ENCODE measurements at regions not wholly inside any gene's neighbourhood (a gene's known extent, or its start where the extent isn't known, plus 50 kb on each side); places are given as distances from the start of the nearest gene placed in this dataset.

DNA sequence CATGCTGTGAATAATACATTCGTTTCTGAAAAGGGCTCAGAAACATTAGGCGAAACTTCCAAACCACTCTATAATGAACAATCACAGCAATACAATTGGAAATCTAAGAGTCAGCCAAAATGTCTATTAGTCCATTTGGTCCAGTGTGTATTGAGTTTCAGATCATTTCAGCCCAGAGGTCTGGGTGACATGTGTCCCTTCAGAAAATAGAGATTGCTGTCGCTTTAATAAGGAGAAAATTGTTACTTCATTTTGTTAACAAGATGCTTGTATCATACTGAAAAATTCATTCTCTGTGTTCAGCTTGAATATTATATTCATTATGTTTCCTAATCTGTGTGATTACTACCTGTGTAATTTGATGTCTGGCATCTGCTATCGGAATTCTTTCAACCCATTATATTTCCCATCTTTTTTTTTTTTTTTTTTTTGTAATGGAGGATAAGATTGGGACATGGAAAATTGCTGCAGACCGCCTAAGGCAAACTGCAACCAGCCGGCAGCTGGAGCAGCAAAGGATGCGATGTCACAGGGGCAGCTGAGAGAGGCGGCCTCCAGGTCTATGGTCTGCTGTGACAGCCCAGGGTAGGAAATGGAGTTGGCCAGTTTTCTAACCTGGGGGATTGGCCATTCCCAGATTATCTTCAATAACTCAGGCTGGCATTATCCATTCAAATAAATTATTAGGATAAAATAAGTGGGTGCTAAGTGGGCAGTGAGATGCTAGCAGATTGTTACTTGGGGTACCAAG lies 170.9 kb upstream of the NPVF start:
- CTCF ChIA-PET = interaction anchor here (0.6 to 0.7 kb wide), 2 partner anchors 10 to 85 kb away, joined by 3 to 4 read pairs; no protein-coding TSS in a partner anchor

GRCh38 chr7:25402532-25402931 lies 174.2 kb upstream of the NPVF start:
- CTCF ChIA-PET = interaction anchor here (0.8 kb wide), 1 partner anchor 13 kb away, joined by 3 read pairs; no protein-coding TSS in a partner anchor
- POLR2A ChIA-PET (ENCODE audit: low non-redundant PET) = no interaction called here
- no peak for DNase-seq (ENCODE audit: low spot score)
- TF ChIP-seq CTCF (conservative IDR thresholded peaks at IDR 0.05; ENCODE audit: low read depth) = no peak
- H3K27ac ChIP-seq = no peak overlapping the region

More for the DNA sequence above, 170.9 kb upstream of the NPVF start:
- no peak overlapping the region for H3K27ac ChIP-seq
- TF ChIP-seq CTCF (conservative IDR thresholded peaks at IDR 0.05; ENCODE audit: low read depth) = no peak
- no peak for DNase-seq (ENCODE audit: low spot score)
- POLR2A ChIA-PET (ENCODE audit: low non-redundant PET) = no interaction called here

DNA sequence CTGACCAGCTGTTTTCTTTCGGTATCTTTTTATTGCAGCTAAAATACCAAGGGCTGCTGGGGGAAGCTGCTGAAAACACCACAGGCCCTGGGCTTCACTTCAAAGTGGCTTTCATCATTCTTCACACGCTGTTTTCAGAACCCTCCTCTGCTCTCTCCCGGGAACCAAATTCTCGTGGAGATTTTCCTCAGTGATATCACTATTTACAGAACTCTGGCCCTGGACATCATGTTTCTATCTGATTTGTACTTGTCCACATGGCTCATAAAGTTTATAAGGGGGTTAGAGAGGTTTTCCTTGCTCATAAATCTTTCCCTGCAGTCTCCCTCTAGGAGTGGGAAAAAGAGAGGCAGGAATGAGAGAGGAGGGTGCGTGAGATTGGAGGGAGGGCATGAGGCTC lies 177.4 kb upstream of the NPVF start:
- no peak for DNase-seq (ENCODE audit: low spot score)
- CTCF ChIA-PET = no interaction called here
- POLR2A ChIA-PET (ENCODE audit: low non-redundant PET) = no interaction called here
- no peak overlapping the region for H3K27ac ChIP-seq
- no peak for TF ChIP-seq CTCF (conservative IDR thresholded peaks at IDR 0.05; ENCODE audit: low read depth)

DNA sequence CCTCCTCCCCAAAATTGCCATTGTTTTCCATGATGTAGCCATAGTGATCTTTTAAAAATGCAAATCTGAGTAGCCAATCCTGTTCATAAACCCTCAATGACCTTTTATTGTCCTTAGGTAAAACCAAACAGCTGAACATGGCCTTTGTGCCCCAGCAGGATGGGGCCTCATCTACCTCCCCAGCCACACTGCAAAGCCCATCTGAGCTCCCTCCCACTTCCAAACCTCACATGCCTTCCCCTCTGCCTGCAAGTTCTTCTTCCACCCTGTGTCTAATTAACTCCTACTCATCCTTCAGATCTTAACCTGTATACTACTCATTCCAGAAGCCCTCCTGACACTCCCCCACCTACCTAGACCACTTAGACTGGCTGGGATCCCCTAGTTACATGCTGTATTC lies 178.8 kb upstream of the NPVF start:
- TF ChIP-seq CTCF (conservative IDR thresholded peaks at IDR 0.05; ENCODE audit: low read depth) = no peak
- no peak overlapping the region for H3K27ac ChIP-seq
- CTCF ChIA-PET = interaction anchor here (0.6 kb wide), 1 partner anchor 306 kb away, joined by 5 read pairs; no protein-coding TSS in a partner anchor
- POLR2A ChIA-PET (ENCODE audit: low non-redundant PET) = no interaction called here
- no peak for DNase-seq (ENCODE audit: low spot score)

DNA sequence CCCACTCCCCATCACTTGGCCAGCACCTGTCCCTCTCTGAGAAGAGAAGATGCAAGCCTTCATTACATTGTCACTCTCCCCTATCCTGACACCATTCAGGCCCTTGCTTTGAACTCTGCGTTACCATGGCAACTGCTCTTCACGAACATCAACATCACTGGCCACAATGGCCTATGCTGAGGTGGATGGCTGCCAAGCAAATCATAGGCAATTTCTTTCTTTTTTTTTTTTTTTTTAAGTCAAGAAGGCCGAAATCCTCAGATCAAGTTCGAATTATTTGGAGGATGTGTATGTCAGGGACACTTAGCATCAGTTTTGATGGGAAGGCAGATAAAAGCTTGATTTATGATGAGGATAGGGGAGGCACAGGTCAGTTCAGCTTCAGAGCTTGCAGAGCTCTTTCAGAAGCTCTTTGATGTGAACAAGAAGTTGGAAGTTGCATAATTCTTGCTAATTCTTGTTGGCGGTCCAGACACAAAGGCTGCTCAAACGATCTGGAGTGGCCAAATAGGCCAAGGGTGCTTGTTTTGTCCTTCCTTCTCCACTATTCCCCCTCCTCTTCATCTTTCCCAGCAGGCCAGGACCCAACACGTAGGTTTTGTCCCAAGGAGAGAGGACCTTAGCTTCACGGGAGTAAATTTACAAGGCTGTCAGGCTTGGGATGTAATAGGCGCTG lies 179.9 kb upstream of the NPVF start:
- H3K27ac ChIP-seq = no peak overlapping the region
- POLR2A ChIA-PET (ENCODE audit: low non-redundant PET) = no interaction called here
- no peak for TF ChIP-seq CTCF (conservative IDR thresholded peaks at IDR 0.05; ENCODE audit: low read depth)
- no peak for DNase-seq (ENCODE audit: low spot score)
- CTCF ChIA-PET = no interaction called here

- ChIA-PET POLR2A (ENCODE audit: low non-redundant PET) (no interaction called here), CTCF (interaction anchor here (0.6 to 0.7 kb wide), 3 partner anchors 13 to 91 kb away, joined by 3 read pairs; no protein-coding TSS in a partner anchor)
- TF ChIP-seq CTCF (conservative IDR thresholded peaks at IDR 0.05; ENCODE audit: low read depth) = no peak
- no peak for DNase-seq (ENCODE audit: low spot score)
- H3K27ac ChIP-seq = no peak overlapping the region
Measured at GRCh38 chr7:25408876-25409275, 180.6 kb upstream of the NPVF start.

All from RWPE1 (cell line).